HCT116 (cell line): ENCODE measurements at regions not wholly inside any gene's neighbourhood (a gene's known extent, or its start where the extent isn't known, plus 50 kb on each side); places are given as distances from the start of the nearest gene placed in this dataset.

Experiments used
- ATAC-seq: fragments of 200-7000 bp; cut with Tn5 transposase; 2 replicates; pipeline ENCODE4 v1.9.1; 2020; ENCODE audit warnings: mild to moderate bottlenecking, moderate library complexity
- BruUV-seq: library from RNA; stranded (reverse); fragments of 400-500 nt; replicated peaks from 2 replicates; lab custom pipeline; 2021; lab: Mats Ljungman, UMichigan
- CTCF ChIA-PET: fragments of 300-600 bp; sonication (Branson Sonifier 250); formaldehyde crosslinking; loops from one replicate; lab custom pipeline; 2021; ENCODE audit warnings: antibody characterized with exemption; lab: Charles Lee
- POLR2A ChIA-PET: fragments of 300-600, 350-600 bp; sonication (Branson Sonifier 250); formaldehyde crosslinking; loops from one replicate; lab custom pipeline; 2021; ENCODE audit warnings: antibody characterized with exemption; lab: Charles Lee
- RAD21 ChIA-PET, 2 experiments: fragments of 300-600 bp; sonication (Branson Sonifier 250); formaldehyde crosslinking; loops; one replicate each; lab custom pipeline; 2023; ENCODE audit warnings: low total read pairs in 2 of 2; ENCODE audit not compliant: uncharacterized antibody in 2 of 2, unreplicated experiment in 2 of 2, low non-redundant PET in 1 of 2; lab: Charles Lee
- DNase-seq: peaks from one replicate; pipeline ENCODE4 v3.0.0-alpha.2; 2010; ENCODE audit warnings: low read depth, low spot score
- H2AFZ ChIP-seq: fragments of 200-600 bp; shearing (Covaris generic), sonication (generic); 2 replicates; pipeline ENCODE4 v1.6.1; 2017; ENCODE audit warnings: low read depth, mixed run types, mixed read lengths, antibody characterized with exemption, low read length; ENCODE audit not compliant: poor library complexity, severe bottlenecking
- H3K27ac ChIP-seq: 2 replicates; pipeline ENCODE4 v1.5.1; 2012; ENCODE audit warnings: low read depth, low read length
- H3K27me3 ChIP-seq: fragments of 200-600 bp; sonication (generic); 2 replicates; pipeline ENCODE4 v1.6.1; 2016; ENCODE audit warnings: mixed run types, low read length, mixed read lengths; ENCODE audit not compliant: insufficient read depth
- H3K36me3 ChIP-seq, 2 experiments: fragments of 200-500 bp in 1 of 2; fragments of 200-600 bp in 1 of 2; sonication (Bioruptor generic) in 1 of 2; sonication (generic) in 1 of 2; 2 replicates each; pipeline versions ENCODE4 v1.5.1 to v1.6.1; 2014 to 2016; ENCODE audit warnings: low read length in 2 of 2, inconsistent platforms in 1 of 2, mixed read lengths in 1 of 2, mixed run types in 1 of 2; ENCODE audit not compliant: insufficient read depth in 2 of 2, control insufficient read depth in 1 of 2
- H3K4me1 ChIP-seq, 2 experiments: fragments of 200-600 bp in 1 of 2; sonication (generic) in 1 of 2; 2 replicates each; pipeline versions ENCODE4 v1.5.1 to v1.6.1; 2012 to 2017; ENCODE audit warnings: low read length in 2 of 2, inconsistent platforms in 1 of 2, mild to moderate bottlenecking in 1 of 2, mixed read lengths in 1 of 2, mixed run types in 1 of 2, moderate library complexity in 1 of 2; ENCODE audit not compliant: insufficient read depth in 2 of 2, control insufficient read depth in 1 of 2
- H3K4me2 ChIP-seq: fragments of 200-600 bp; sonication (generic); 2 replicates; pipeline ENCODE4 v1.6.1; 2017; ENCODE audit warnings: mixed run types, low read length, mixed read lengths
- H3K4me3 ChIP-seq, 2 experiments: fragments of 200-600 bp in 1 of 2; sonication (generic) in 1 of 2; replicated peaks in 1 of 2; 2 replicates each; pipeline ENCODE4 v1.5.1; 2011 to 2016; ENCODE audit warnings: low read length in 2 of 2, control low read depth in 1 of 2, low read depth in 1 of 2, mild to moderate bottlenecking in 1 of 2, mixed read lengths in 1 of 2, mixed run types in 1 of 2
- H3K79me2 ChIP-seq: fragments of 200-600 bp; sonication (generic); 2 replicates; pipeline ENCODE4 v1.6.1; 2017; ENCODE audit warnings: mild to moderate bottlenecking, mixed run types, low read length, moderate library complexity, mixed read lengths; ENCODE audit not compliant: insufficient read depth
- H3K9ac ChIP-seq: fragments of 200-600 bp; sonication (generic); 2 replicates; pipeline ENCODE4 v1.6.1; 2016; ENCODE audit warnings: low read length, mixed read lengths
- H3K9me2 ChIP-seq: fragments of 200-600 bp; sonication (generic), shearing (Covaris generic); 2 replicates; pipeline ENCODE4 v1.6.1; 2017; ENCODE audit warnings: mixed run types, mild to moderate bottlenecking, moderate library complexity; ENCODE audit not compliant: insufficient read depth
- H3K9me3 ChIP-seq, 2 experiments: fragments of 200-500 bp in 1 of 2; fragments of 200-600 bp in 1 of 2; sonication (Bioruptor generic) in 1 of 2; sonication (generic) in 1 of 2; 2 replicates each; pipeline ENCODE4 v1.6.1; 2014 to 2017; ENCODE audit warnings: low read length in 2 of 2, mixed read lengths in 2 of 2, inconsistent platforms in 1 of 2, low read depth in 1 of 2, mild to moderate bottlenecking in 1 of 2, mixed run types in 1 of 2, moderate library complexity in 1 of 2; ENCODE audit not compliant: control insufficient read depth in 1 of 2, insufficient read depth in 1 of 2
- H4K20me1 ChIP-seq: fragments of 200-600 bp; sonication (generic), shearing (Covaris generic); 2 replicates; pipeline ENCODE4 v1.6.1; 2017; ENCODE audit warnings: mixed run types, mild to moderate bottlenecking, moderate library complexity; ENCODE audit not compliant: insufficient read depth
- ATF3 ChIP-seq: IDR thresholded peaks from 2 replicates; pipeline ENCODE4 v1.6.1; 2012
- CBX3 ChIP-seq: IDR thresholded peaks from 2 replicates; pipeline ENCODE4 v1.6.1; 2012; ENCODE audit warnings: low read depth
- CEBPB ChIP-seq: IDR thresholded peaks from 2 replicates; pipeline ENCODE4 v1.6.1; 2012; ENCODE audit warnings: low read depth
- CTCF ChIP-seq, 3 experiments: fragments of 200-600 bp in 1 of 3; sonication (generic) in 1 of 3; IDR thresholded peaks in 2 of 3; conservative IDR thresholded peaks in 1 of 3; 2 replicates each; pipeline ENCODE4 v1.5.1; 2012 to 2017; ENCODE audit warnings: low read depth in 2 of 3, low read length in 2 of 3, antibody characterized with exemption in 1 of 3, borderline replicate concordance in 1 of 3, control low read depth in 1 of 3, mild to moderate bottlenecking in 1 of 3, mixed read lengths in 1 of 3, mixed run types in 1 of 3, moderate library complexity in 1 of 3; ENCODE audit not compliant: insufficient read depth in 1 of 3
- EZH2 ChIP-seq: fragments of 200-600 bp; sonication (generic); IDR thresholded peaks from 2 replicates; pipeline ENCODE4 v1.6.1; 2017; ENCODE audit warnings: antibody characterized with exemption, mixed run types
- EZH2phosphoT487 ChIP-seq: fragments of 200-600 bp; IDR thresholded peaks from 2 replicates; pipeline ENCODE4 v1.6.1; 2018; ENCODE audit warnings: antibody characterized with exemption, borderline replicate concordance
- JUND ChIP-seq: IDR thresholded peaks from 2 replicates; pipeline ENCODE4 v1.6.1; 2012
- POLR2AphosphoS5 ChIP-seq: IDR thresholded peaks from 2 replicates; pipeline ENCODE4 v1.6.1; 2011; ENCODE audit warnings: mild to moderate bottlenecking, low read depth, low read length, moderate library complexity
- SIN3A ChIP-seq: IDR thresholded peaks from 2 replicates; pipeline ENCODE4 v1.6.1; 2012; ENCODE audit warnings: low read depth
- ZBTB33 ChIP-seq: IDR thresholded peaks from 2 replicates; pipeline ENCODE4 v1.6.1; 2011; ENCODE audit warnings: mild to moderate bottlenecking, low read length, moderate library complexity; ENCODE audit not compliant: insufficient replicate concordance; ENCODE audit errors: extremely low read depth
- intact Hi-C: fragments of 100-400 bp; cut with micrococcal nuclease; formaldehyde crosslinking; loops from 2 replicates; pipeline ENCODE4 v1.10.0; 2022

GRCh38 chr10:30124704-30125103 lies 65.3 kb upstream of the JCAD start:
- no peaks in the 10 kb centered on the region for H3K9me3 ChIP-seq
- H3K79me2 ChIP-seq, result no peaks in the 10 kb centered on the region
- no peak overlapping the region for H2AFZ ChIP-seq
- H3K4me1 ChIP-seq, result no peaks in the 10 kb centered on the region
- BruUV-seq, result no TSS peak
- H3K36me3 ChIP-seq, result no peaks in the 10 kb centered on the region
- CTCF ChIA-PET, result no interaction called here
- no peaks in the 10 kb centered on the region for H3K27me3 ChIP-seq
- H3K27ac ChIP-seq, result no peak overlapping the region
- no peak overlapping the region for H3K4me3 ChIP-seq
- RAD21 ChIA-PET, result no interaction called here
- no peak for TF ChIP-seq POLR2AphosphoS5
- TF ChIP-seq SIN3A, result no peak
- no peak for TF ChIP-seq ZBTB33
- TF ChIP-seq JUND, result no peak
- no peak for TF ChIP-seq CTCF (IDR thresholded peaks at IDR 0.05 in 2 of 3, conservative IDR thresholded peaks at IDR 0.05 in 1 of 3; ENCODE audit: borderline replicate concordance in 1 of 3, insufficient read depth in 1 of 3, low read depth in 2 of 3, low read length in 2 of 3)
- TF ChIP-seq CEBPB, result no peak
- no peak for TF ChIP-seq EZH2
- TF ChIP-seq CBX3, result no peak
- no peak for TF ChIP-seq EZH2phosphoT487
- TF ChIP-seq ATF3, result no peak
- no peaks in the 10 kb centered on the region for H4K20me1 ChIP-seq
- DNase-seq (no peak), ATAC-seq (no peak)
- H3K4me2 ChIP-seq, result no peak overlapping the region
- H3K9me2 ChIP-seq, result no peaks in the 10 kb centered on the region
- POLR2A ChIA-PET, result no interaction called here
- no peak overlapping the region for H3K9ac ChIP-seq
- intact Hi-C loops, result no loop called here
